DND-41 (cell line): ENCODE measurements at regions not wholly inside any gene's neighbourhood (a gene's known extent, or its start where the extent isn't known, plus 50 kb on each side); places are given as distances from the start of the nearest gene placed in this dataset.

Source experiments
- ATAC-seq: fragments of 200-7000 bp; cut with Tn5 transposase; 3 replicates; pipeline ENCODE4 v1.9.1; 2021; ENCODE audit warnings: low read depth; ENCODE audit not compliant: insufficient read depth
- DNase-seq: peaks from one replicate; pipeline ENCODE4 v3.0.0-alpha.2; 2020
- H2AFZ ChIP-seq: 2 replicates; pipeline ENCODE4 v1.6.0; 2012; ENCODE audit warnings: low read depth, low read length
- H3K27ac ChIP-seq: 2 replicates; pipeline ENCODE4 v1.5.1; 2012; ENCODE audit warnings: low read length, inconsistent platforms
- H3K27me3 ChIP-seq: fragments of 200-600 bp; sonication (generic); 2 replicates; pipeline ENCODE4 v1.6.0; 2012; ENCODE audit warnings: low read length, mild to moderate bottlenecking, inconsistent platforms; ENCODE audit not compliant: insufficient read depth, poor library complexity
- H3K36me3 ChIP-seq: 2 replicates; pipeline ENCODE4 v1.5.1; 2012; ENCODE audit warnings: low read length, inconsistent platforms; ENCODE audit not compliant: insufficient read depth
- H3K4me1 ChIP-seq: 2 replicates; pipeline ENCODE4 v1.5.1; 2012; ENCODE audit warnings: mild to moderate bottlenecking, low read length; ENCODE audit not compliant: insufficient read depth
- H3K4me2 ChIP-seq: 2 replicates; pipeline ENCODE4 v1.6.0; 2012; ENCODE audit warnings: mild to moderate bottlenecking, moderate library complexity, low read length, inconsistent platforms; ENCODE audit not compliant: insufficient read depth
- H3K4me3 ChIP-seq, 2 experiments: fragments of 200-600 bp in 1 of 2; shearing (Covaris generic) in 1 of 2; 2 replicates each; pipeline ENCODE4 v1.5.1; 2012 to 2016; ENCODE audit warnings: inconsistent platforms in 2 of 2, low read length in 2 of 2, mild to moderate bottlenecking in 2 of 2, low read depth in 1 of 2, moderate library complexity in 1 of 2
- H3K79me2 ChIP-seq: 2 replicates; pipeline ENCODE4 v1.6.0; 2012; ENCODE audit warnings: low read length, inconsistent platforms; ENCODE audit not compliant: insufficient read depth
- H3K9ac ChIP-seq: 2 replicates; pipeline ENCODE4 v1.6.0; 2012; ENCODE audit warnings: low read depth, mild to moderate bottlenecking, inconsistent platforms, low read length, moderate library complexity
- H3K9me3 ChIP-seq: 2 replicates; pipeline ENCODE4 v1.5.1; 2012; ENCODE audit warnings: low read length, moderate library complexity, mild to moderate bottlenecking, inconsistent platforms; ENCODE audit not compliant: insufficient read depth, severe bottlenecking
- H4K20me1 ChIP-seq: 2 replicates; pipeline ENCODE4 v1.6.0; 2012; ENCODE audit warnings: low read length; ENCODE audit not compliant: insufficient read depth
- EZH2 ChIP-seq: IDR thresholded peaks from 3 replicates; pipeline ENCODE4 v1.6.1; 2012; ENCODE audit warnings: borderline replicate concordance, low read depth, mild to moderate bottlenecking, moderate library complexity, low read length, inconsistent platforms; ENCODE audit not compliant: severe bottlenecking
- TF ChIP-seq, protein P1 (sequence below): IDR thresholded peaks from 2 replicates; pipeline ENCODE4 v1.5.1; 2012; ENCODE audit warnings: borderline replicate concordance, low read length, moderate library complexity, mild to moderate bottlenecking; ENCODE audit not compliant: poor library complexity, severe bottlenecking; ENCODE audit errors: extremely low read depth

DNA sequence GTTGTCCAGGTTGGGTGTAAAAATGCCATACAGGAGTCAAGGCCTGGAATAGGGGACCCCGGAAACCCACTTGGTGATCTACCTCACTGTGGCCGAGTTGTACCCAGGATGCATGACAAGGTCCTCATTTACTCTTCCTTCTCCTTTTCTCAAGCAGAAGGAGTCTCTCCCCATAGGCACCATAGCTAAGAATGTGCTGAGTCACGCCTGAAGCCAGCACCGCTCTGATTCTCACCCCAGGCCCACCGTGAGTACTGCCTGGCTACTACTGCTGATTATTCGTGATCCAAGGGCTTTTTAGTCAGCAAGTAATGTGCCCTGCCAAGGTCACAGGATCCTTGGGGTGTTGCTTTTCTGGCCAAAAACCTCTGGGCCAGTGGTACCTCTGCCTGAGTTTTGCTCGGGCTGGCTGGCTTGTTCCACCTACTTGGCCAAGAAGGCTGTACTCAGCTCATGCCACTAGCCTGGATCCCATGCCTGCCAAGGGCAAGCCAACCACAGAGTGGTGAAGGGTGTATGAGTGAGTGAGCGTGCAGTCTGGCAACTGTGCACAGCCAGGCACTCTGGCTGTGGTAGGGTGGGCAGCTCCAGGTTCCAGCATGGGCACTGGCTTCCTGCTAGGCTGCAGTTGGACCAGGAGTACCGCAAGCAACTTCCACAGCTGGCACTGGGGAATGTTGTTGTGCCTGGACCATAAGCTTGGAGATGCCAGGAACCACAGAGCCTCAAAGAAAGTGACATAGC lies 650.1 kb upstream of the VRK2 start:
- no peaks in the 10 kb centered on the region for H3K4me1 ChIP-seq
- H3K27ac ChIP-seq, result no peak overlapping the region
- H4K20me1 ChIP-seq, result no peaks in the 10 kb centered on the region
- H3K4me2 ChIP-seq, result no peak overlapping the region
- ATAC-seq, result no peak
- no peaks in the 10 kb centered on the region for H3K27me3 ChIP-seq
- no peak for DNase-seq
- peaks cover 6% of the 10 kb centered on the region for H3K9me3 ChIP-seq
- TF ChIP-seq EZH2, result no peak
- TF ChIP-seq, protein P1, sequence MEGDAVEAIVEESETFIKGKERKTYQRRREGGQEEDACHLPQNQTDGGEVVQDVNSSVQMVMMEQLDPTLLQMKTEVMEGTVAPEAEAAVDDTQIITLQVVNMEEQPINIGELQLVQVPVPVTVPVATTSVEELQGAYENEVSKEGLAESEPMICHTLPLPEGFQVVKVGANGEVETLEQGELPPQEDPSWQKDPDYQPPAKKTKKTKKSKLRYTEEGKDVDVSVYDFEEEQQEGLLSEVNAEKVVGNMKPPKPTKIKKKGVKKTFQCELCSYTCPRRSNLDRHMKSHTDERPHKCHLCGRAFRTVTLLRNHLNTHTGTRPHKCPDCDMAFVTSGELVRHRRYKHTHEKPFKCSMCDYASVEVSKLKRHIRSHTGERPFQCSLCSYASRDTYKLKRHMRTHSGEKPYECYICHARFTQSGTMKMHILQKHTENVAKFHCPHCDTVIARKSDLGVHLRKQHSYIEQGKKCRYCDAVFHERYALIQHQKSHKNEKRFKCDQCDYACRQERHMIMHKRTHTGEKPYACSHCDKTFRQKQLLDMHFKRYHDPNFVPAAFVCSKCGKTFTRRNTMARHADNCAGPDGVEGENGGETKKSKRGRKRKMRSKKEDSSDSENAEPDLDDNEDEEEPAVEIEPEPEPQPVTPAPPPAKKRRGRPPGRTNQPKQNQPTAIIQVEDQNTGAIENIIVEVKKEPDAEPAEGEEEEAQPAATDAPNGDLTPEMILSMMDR, result no peak
- H3K4me3 ChIP-seq, result no peak overlapping the region
- H3K36me3 ChIP-seq, result no peaks in the 10 kb centered on the region
- H2AFZ ChIP-seq, result no peak overlapping the region
- H3K79me2 ChIP-seq, result no peaks in the 10 kb centered on the region
- H3K9ac ChIP-seq, result no peak overlapping the region

DNA sequence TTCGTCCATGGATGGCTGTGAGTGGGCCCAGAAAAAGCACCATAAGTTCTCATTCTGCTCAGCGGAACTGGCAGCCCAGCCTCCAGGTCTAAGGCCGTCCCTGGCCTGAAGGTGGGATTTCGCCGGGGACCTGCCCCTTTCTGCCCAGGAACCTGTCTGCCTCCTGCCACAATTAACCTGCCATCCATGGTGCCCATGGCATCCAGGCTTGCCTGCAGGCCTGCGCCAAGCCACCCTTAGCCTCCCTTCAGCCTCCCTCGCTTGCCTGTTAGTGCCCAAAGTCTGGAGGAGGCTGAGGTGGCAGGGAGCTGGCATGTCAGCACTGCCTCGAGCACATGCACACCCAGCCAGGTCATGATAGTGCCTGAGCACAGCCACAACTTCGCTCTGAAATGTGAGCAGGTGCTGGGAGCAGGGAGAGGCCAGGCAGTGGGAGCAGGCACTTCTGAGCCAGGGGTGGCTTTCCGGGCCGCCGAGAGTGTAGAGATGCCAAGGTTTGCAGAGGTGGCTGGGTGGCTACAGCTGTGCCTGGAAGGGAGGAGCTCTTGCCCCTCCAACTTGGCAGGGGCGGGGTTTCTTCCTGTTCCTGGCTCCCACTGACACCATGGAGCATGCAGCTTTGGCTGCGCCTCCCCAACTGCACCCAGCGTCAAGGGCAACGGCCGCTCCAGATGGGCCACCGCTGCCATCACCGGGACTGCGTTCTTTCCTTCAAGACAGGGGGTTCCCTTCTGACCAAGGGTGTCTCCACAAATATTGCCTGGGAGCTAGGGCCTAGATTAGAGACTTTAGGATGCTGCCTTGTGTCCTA lies 648.9 kb upstream of the VRK2 start:
- Histone ChIP-seq H3K36me3 (no peaks in the 10 kb centered on the region), H3K27ac (no peak overlapping the region), H3K4me1 (no peaks in the 10 kb centered on the region), H3K4me3 (no peak overlapping the region), H4K20me1 (no peaks in the 10 kb centered on the region), H3K9ac (no peak overlapping the region), H2AFZ (no peak overlapping the region), H3K27me3 (no peaks in the 10 kb centered on the region), H3K79me2 (no peaks in the 10 kb centered on the region), H3K9me3 (peaks cover 6% of the 10 kb centered on the region), H3K4me2 (no peak overlapping the region)
- TF ChIP-seq EZH2, result no peak
- TF ChIP-seq, protein P1, result no peak
- ATAC-seq (no peak), DNase-seq (no peak)

DNA sequence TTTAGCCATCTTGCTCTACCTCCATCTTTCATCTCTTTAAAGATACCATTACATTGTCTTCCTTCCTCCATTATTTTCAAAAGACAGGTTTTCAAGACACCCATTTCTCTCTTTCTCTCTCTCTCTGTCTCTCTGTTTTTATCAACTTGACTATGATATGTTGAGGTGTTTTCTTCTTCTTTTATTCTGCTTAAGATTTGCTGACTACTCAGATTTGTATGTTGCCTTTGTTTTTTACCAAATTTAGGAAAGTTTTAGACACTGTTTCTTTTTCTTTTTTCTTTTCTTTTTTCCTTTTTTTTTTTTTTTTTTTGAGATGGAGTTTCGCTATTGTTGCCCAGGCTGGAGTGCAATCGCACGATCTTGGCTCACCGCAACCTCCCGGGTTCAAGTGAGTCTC lies 647.5 kb upstream of the VRK2 start:
- H3K4me1 ChIP-seq, result no peaks in the 10 kb centered on the region
- H4K20me1 ChIP-seq, result no peaks in the 10 kb centered on the region
- no peaks in the 10 kb centered on the region for H3K79me2 ChIP-seq
- no peak overlapping the region for H3K4me3 ChIP-seq
- ATAC-seq (no peak), DNase-seq (no peak)
- H3K4me2 ChIP-seq, result no peak overlapping the region
- H3K27ac ChIP-seq, result no peak overlapping the region
- no peak overlapping the region for H2AFZ ChIP-seq
- no peak for TF ChIP-seq EZH2
- TF ChIP-seq, protein P1, result no peak
- no peaks in the 10 kb centered on the region for H3K36me3 ChIP-seq
- H3K9ac ChIP-seq, result no peak overlapping the region
- H3K9me3 ChIP-seq, result peaks cover 6% of the 10 kb centered on the region
- H3K27me3 ChIP-seq, result no peaks in the 10 kb centered on the region
